D721Med (cell line): ENCODE measurements at regions not wholly inside any gene's neighbourhood (a gene's known extent, or its start where the extent isn't known, plus 50 kb on each side); places are given as distances from the start of the nearest gene placed in this dataset.

Source experiments
- DNase-seq: peaks from one replicate; pipeline ENCODE4 v3.0.0; 2011; ENCODE audit warnings: low spot score; ENCODE audit not compliant: insufficient read length
- FAIRE-seq: peaks from 2 replicates; lab custom pipeline; 2011; peaks lifted over from hg19 to GRCh38; lab: Jason Lieb, UNC
- CTCF ChIP-seq: IDR thresholded peaks from 2 replicates; pipeline ENCODE4 v1.5.1; 2012; ENCODE audit warnings: mild to moderate bottlenecking, control low read depth; ENCODE audit not compliant: insufficient read depth; ENCODE audit errors: missing control alignments

DNA sequence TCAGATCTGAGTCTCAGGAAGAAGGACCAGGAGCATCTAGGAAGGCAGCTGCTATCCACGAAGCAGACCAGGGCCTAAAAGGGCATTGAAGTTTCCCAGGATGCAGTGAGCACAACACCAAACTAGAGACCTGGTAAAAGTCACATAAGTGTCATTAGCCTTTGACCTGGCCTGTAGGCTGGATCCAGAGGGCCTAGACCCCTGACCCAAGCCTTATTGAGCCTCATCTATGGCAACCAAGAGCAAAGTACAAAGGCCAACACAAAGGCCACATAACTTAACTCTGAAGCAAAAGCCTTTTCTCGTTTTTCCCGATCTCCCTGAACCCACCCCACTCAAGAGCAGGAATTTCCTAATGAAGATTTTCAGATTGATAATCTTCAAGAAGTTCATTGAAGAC is 127.3 kb upstream of the SRD5A2 start:
- FAIRE-seq = no peak
- no peak for TF ChIP-seq CTCF
- no peak for DNase-seq

DNA sequence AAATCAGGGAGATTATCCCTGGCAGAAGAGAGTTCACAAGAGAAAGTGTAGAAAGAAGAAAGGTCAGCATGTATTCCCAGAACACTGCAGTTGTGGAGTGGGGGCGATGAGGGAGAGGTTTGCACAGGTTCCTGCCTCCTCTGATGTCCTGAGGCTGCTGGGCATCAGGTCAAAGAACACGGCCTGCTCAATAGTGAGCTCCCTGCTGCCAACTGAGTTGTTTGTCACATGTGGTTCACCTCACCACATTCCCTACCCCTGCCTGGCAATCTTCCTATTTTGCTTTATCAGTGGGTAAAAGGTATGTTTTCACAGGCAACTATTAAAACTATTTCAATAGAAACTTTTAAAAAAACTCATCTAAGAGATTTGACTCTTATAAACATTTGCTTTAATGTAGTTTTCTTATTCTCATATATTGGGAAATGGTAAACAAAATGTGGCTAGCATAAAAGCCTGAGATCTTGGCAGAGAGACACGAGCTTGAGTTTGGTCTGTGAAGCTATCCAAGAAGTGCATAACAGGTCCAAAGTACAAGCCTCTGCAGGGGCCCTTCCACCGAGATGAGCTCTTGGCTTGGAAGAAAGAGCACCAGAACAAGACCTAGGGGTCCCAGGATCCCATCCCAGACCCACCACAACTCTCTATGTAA is 123.9 kb upstream of the SRD5A2 start:
- no peak for TF ChIP-seq CTCF
- FAIRE-seq (no peak), DNase-seq (no peak)

DNA sequence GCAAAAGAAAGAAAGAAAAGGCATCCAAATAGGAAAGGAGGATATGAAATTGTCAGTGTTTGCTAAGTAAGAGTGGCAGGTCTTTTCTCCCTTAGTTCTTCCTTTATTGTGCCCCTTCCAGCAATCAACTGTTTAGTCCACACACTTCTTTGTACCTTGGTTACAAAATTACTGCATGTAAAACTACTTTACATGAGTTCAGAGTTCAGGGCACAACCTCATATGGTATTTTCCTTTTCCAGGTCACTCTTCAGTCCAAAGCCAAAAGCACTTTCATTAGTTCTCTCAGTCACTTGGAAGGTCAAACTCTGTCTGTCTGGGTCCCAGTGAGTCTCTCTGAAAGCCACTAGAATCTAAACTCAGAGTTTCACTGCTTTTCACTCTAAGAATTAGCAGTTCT is 122.5 kb upstream of the SRD5A2 start:
- DNase-seq = no peak
- no peak for FAIRE-seq
- TF ChIP-seq CTCF = no peak

- FAIRE-seq = no peak
Observed at GRCh38 chr2:31698722-31699121, 118.0 kb upstream of the SRD5A2 start.

DNA sequence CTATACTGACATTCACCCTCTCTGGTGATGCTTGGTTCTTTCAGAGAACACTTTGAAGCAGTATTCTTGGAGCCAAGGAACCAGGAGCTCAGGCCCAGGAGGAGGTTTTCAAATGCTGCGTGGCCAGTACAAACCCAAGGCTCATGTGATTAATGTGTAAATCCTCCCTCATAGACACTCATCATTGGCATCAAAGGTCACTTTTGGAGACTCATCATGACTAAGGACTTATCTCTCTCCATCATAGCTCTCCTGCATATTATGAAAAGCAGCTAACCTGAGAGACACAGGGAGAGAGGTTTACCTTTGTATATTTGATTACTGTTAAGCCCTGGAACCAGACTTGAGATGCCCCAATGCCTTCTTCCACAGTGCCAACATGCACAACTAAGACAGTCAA is 115.3 kb upstream of the SRD5A2 start:
- no peak for DNase-seq
- no peak for FAIRE-seq
- no peak for TF ChIP-seq CTCF

More at GRCh38 chr2:31698722-31699121, 118.0 kb upstream of the SRD5A2 start:
- DNase-seq = no peak
- no peak for TF ChIP-seq CTCF

GRCh38 chr2:31694444-31694843 is 113.7 kb upstream of the SRD5A2 start:
- DNase-seq = no peak
- no peak for FAIRE-seq
- TF ChIP-seq CTCF = peak; percentile 7

- DNase-seq (no peak), FAIRE-seq (no peak)
- TF ChIP-seq CTCF = no peak
Observed at GRCh38 chr2:31693882-31694281, 113.1 kb upstream of the SRD5A2 start.
